Loucy (cell line): ENCODE measurements at regions not wholly inside any gene's neighbourhood (a gene's known extent, or its start where the extent isn't known, plus 50 kb on each side); places are given as distances from the start of the nearest gene placed in this dataset.

Experiments
- H2AFZ ChIP-seq: fragments of 200-600 bp; sonication (generic); 2 replicates; pipeline ENCODE4 v1.6.0; 2016; ENCODE audit warnings: antibody characterized with exemption, mild to moderate bottlenecking, low read length, moderate library complexity
- H3F3A ChIP-seq: fragments of 200-600 bp; 2 replicates; pipeline ENCODE4 v1.6.0; 2016; ENCODE audit warnings: antibody characterized with exemption, low read depth, mild to moderate bottlenecking
- H3K27me3 ChIP-seq: fragments of 200-600 bp; sonication (generic); 2 replicates; pipeline ENCODE4 v1.6.1; 2014; ENCODE audit warnings: low read length, mild to moderate bottlenecking; ENCODE audit not compliant: insufficient read depth, poor library complexity, severe bottlenecking
- H3K36me3 ChIP-seq: fragments of 200-600 bp; sonication (generic); 2 replicates; pipeline ENCODE4 v1.6.1; 2016; ENCODE audit warnings: low read length; ENCODE audit not compliant: insufficient read depth
- H3K4me1 ChIP-seq: fragments of 200-600 bp; sonication (generic); 2 replicates; pipeline ENCODE4 v1.5.1; 2014; ENCODE audit warnings: low read length, mild to moderate bottlenecking; ENCODE audit not compliant: insufficient read depth, poor library complexity, severe bottlenecking
- H3K4me2 ChIP-seq: fragments of 200-600 bp; sonication (generic); 2 replicates; pipeline ENCODE4 v1.6.0; 2014; ENCODE audit warnings: antibody characterized with exemption, low read length, low read depth, mild to moderate bottlenecking; ENCODE audit not compliant: poor library complexity, severe bottlenecking
- H3K4me3 ChIP-seq: fragments of 200-600 bp; sonication (generic); 2 replicates; pipeline ENCODE4 v1.5.1; 2014; ENCODE audit warnings: low read length, mild to moderate bottlenecking, mixed read lengths; ENCODE audit not compliant: poor library complexity, severe bottlenecking
- H3K79me2 ChIP-seq: fragments of 200-600 bp; sonication (generic); 2 replicates; pipeline ENCODE4 v1.6.1; 2014; ENCODE audit warnings: low read length; ENCODE audit not compliant: insufficient read depth
- H3K9ac ChIP-seq: fragments of 200-600 bp; sonication (generic); 2 replicates; pipeline ENCODE4 v1.6.0; 2014; ENCODE audit warnings: mild to moderate bottlenecking, low read depth, low read length, moderate library complexity; ENCODE audit not compliant: poor library complexity, severe bottlenecking
- H3K9me2 ChIP-seq: fragments of 200-600 bp; sonication (generic); replicated peaks from 2 replicates; pipeline ENCODE4 v1.6.1; 2016; ENCODE audit warnings: low read depth, low read length, mixed read lengths
- H3K9me3 ChIP-seq: fragments of 200-600 bp; sonication (generic); 2 replicates; pipeline ENCODE4 v1.6.1; 2014; ENCODE audit warnings: mild to moderate bottlenecking, antibody characterized with exemption, low read length, low read depth; ENCODE audit not compliant: insufficient read depth
- H4K20me1 ChIP-seq: fragments of 200-600 bp; sonication (generic); 2 replicates; pipeline ENCODE4 v1.6.0; 2014; ENCODE audit warnings: antibody characterized with exemption, low read length, mild to moderate bottlenecking; ENCODE audit not compliant: insufficient read depth, poor library complexity, severe bottlenecking
- CTCF ChIP-seq: fragments of 200-600 bp; sonication (generic); conservative IDR thresholded peaks from 2 replicates; pipeline ENCODE4 v1.5.1; 2014; ENCODE audit warnings: mild to moderate bottlenecking, antibody characterized with exemption, low read length
- EZH2phosphoT487 ChIP-seq: fragments of 200-600 bp; IDR thresholded peaks from 2 replicates; pipeline ENCODE4 v1.6.1; 2018; ENCODE audit warnings: antibody characterized with exemption, mild to moderate bottlenecking, moderate library complexity, borderline replicate concordance

- Histone ChIP-seq H3K9me2 (no peaks in the 10 kb centered on the region), H3K4me1 (no peaks in the 10 kb centered on the region), H3K36me3 (no peaks in the 10 kb centered on the region), H3K9ac (no peak overlapping the region), H3F3A (no peaks in the 10 kb centered on the region), H3K4me3 (no peak overlapping the region), H3K9me3 (no peaks in the 10 kb centered on the region), H3K4me2 (no peak overlapping the region), H3K79me2 (no peaks in the 10 kb centered on the region), H2AFZ (no peak overlapping the region), H4K20me1 (no peaks in the 10 kb centered on the region), H3K27me3 (peaks cover 10% of the 10 kb centered on the region)
- no peak for TF ChIP-seq CTCF
- no peak for TF ChIP-seq EZH2phosphoT487
These were observed 167.2 kb upstream of the ATP1B1 start for GRCh38 chr1:168939110-168939946.

DNA sequence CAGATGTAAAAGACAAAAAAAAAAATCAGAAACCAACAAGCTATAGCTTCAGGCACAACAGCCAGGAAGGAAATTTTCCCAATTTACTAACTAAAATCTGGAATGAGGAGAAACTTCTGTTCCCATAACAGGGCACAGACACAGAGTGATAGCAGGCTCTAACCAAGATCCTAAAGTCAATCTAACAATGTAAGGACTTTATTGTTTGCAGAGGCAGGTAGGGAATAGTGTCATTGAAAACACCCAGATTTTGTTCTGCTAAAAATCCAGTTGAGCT is 166.6 kb upstream of the ATP1B1 start:
- Histone ChIP-seq H3K4me2 (no peak overlapping the region), H3K9ac (no peak overlapping the region), H3K9me2 (no peaks in the 10 kb centered on the region), H3K4me1 (no peaks in the 10 kb centered on the region), H3K9me3 (no peaks in the 10 kb centered on the region), H3K36me3 (no peaks in the 10 kb centered on the region), H4K20me1 (no peaks in the 10 kb centered on the region), H3K79me2 (no peaks in the 10 kb centered on the region), H2AFZ (no peak overlapping the region), H3K4me3 (no peak overlapping the region), H3F3A (no peaks in the 10 kb centered on the region), H3K27me3 (peaks cover 10% of the 10 kb centered on the region)
- TF ChIP-seq CTCF (no peak), EZH2phosphoT487 (no peak)

DNA sequence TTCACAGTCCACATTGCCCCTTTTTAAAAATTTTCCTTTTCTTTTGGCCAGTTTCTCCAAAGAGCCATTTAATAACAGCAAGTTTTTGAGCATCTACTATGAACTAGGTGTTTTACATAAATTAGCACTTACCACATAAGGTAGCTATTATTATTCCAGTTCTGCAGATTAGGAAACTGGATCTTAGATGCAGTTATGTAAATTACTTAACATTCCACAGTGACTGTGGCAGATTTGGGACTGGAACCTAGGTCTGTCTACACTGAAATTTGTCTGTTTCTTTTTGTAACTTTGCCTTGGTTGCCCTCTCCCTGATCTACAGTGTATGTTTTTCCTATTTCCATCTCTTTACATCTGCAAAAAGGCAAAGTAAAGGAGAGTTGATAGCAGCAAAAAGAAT is 164.8 kb upstream of the ATP1B1 start:
- Histone ChIP-seq H3K27me3 (peaks cover 16% of the 10 kb centered on the region), H3K9me2 (no peaks in the 10 kb centered on the region), H3K9me3 (no peaks in the 10 kb centered on the region), H3F3A (no peaks in the 10 kb centered on the region), H3K9ac (no peak overlapping the region), H3K4me3 (no peak overlapping the region), H3K4me2 (no peak overlapping the region), H3K36me3 (no peaks in the 10 kb centered on the region), H3K79me2 (no peaks in the 10 kb centered on the region), H3K4me1 (no peaks in the 10 kb centered on the region), H2AFZ (no peak overlapping the region), H4K20me1 (no peaks in the 10 kb centered on the region)
- TF ChIP-seq EZH2phosphoT487 (no peak), CTCF (no peak)
